HCT116 (cell line): ENCODE measurements at regions not wholly inside any gene's neighbourhood (a gene's known extent, or its start where the extent isn't known, plus 50 kb on each side); places are given as distances from the start of the nearest gene placed in this dataset.

Experiments used
- ATAC-seq: fragments of 200-7000 bp; cut with Tn5 transposase; 2 replicates; pipeline ENCODE4 v1.9.1; 2020; ENCODE audit warnings: mild to moderate bottlenecking, moderate library complexity
- BruUV-seq: library from RNA; stranded (reverse); fragments of 400-500 nt; replicated peaks from 2 replicates; lab custom pipeline; 2021; lab: Mats Ljungman, UMichigan
- CTCF ChIA-PET: fragments of 300-600 bp; sonication (Branson Sonifier 250); formaldehyde crosslinking; loops from one replicate; lab custom pipeline; 2021; ENCODE audit warnings: antibody characterized with exemption; lab: Charles Lee
- POLR2A ChIA-PET: fragments of 300-600, 350-600 bp; sonication (Branson Sonifier 250); formaldehyde crosslinking; loops from one replicate; lab custom pipeline; 2021; ENCODE audit warnings: antibody characterized with exemption; lab: Charles Lee
- RAD21 ChIA-PET, 2 experiments: fragments of 300-600 bp; sonication (Branson Sonifier 250); formaldehyde crosslinking; loops; one replicate each; lab custom pipeline; 2023; ENCODE audit warnings: low total read pairs in 2 of 2; ENCODE audit not compliant: uncharacterized antibody in 2 of 2, unreplicated experiment in 2 of 2, low non-redundant PET in 1 of 2; lab: Charles Lee
- DNase-seq: peaks from one replicate; pipeline ENCODE4 v3.0.0-alpha.2; 2010; ENCODE audit warnings: low read depth, low spot score
- H2AFZ ChIP-seq: fragments of 200-600 bp; shearing (Covaris generic), sonication (generic); 2 replicates; pipeline ENCODE4 v1.6.1; 2017; ENCODE audit warnings: low read depth, mixed run types, mixed read lengths, antibody characterized with exemption, low read length; ENCODE audit not compliant: poor library complexity, severe bottlenecking
- H3K27ac ChIP-seq: 2 replicates; pipeline ENCODE4 v1.5.1; 2012; ENCODE audit warnings: low read depth, low read length
- H3K27me3 ChIP-seq: fragments of 200-600 bp; sonication (generic); 2 replicates; pipeline ENCODE4 v1.6.1; 2016; ENCODE audit warnings: mixed run types, low read length, mixed read lengths; ENCODE audit not compliant: insufficient read depth
- H3K36me3 ChIP-seq, 2 experiments: fragments of 200-500 bp in 1 of 2; fragments of 200-600 bp in 1 of 2; sonication (Bioruptor generic) in 1 of 2; sonication (generic) in 1 of 2; 2 replicates each; pipeline versions ENCODE4 v1.5.1 to v1.6.1; 2014 to 2016; ENCODE audit warnings: low read length in 2 of 2, inconsistent platforms in 1 of 2, mixed read lengths in 1 of 2, mixed run types in 1 of 2; ENCODE audit not compliant: insufficient read depth in 2 of 2, control insufficient read depth in 1 of 2
- H3K4me1 ChIP-seq, 2 experiments: fragments of 200-600 bp in 1 of 2; sonication (generic) in 1 of 2; 2 replicates each; pipeline versions ENCODE4 v1.5.1 to v1.6.1; 2012 to 2017; ENCODE audit warnings: low read length in 2 of 2, inconsistent platforms in 1 of 2, mild to moderate bottlenecking in 1 of 2, mixed read lengths in 1 of 2, mixed run types in 1 of 2, moderate library complexity in 1 of 2; ENCODE audit not compliant: insufficient read depth in 2 of 2, control insufficient read depth in 1 of 2
- H3K4me2 ChIP-seq: fragments of 200-600 bp; sonication (generic); 2 replicates; pipeline ENCODE4 v1.6.1; 2017; ENCODE audit warnings: mixed run types, low read length, mixed read lengths
- H3K4me3 ChIP-seq, 2 experiments: fragments of 200-600 bp in 1 of 2; sonication (generic) in 1 of 2; replicated peaks in 1 of 2; 2 replicates each; pipeline ENCODE4 v1.5.1; 2011 to 2016; ENCODE audit warnings: low read length in 2 of 2, control low read depth in 1 of 2, low read depth in 1 of 2, mild to moderate bottlenecking in 1 of 2, mixed read lengths in 1 of 2, mixed run types in 1 of 2
- H3K79me2 ChIP-seq: fragments of 200-600 bp; sonication (generic); 2 replicates; pipeline ENCODE4 v1.6.1; 2017; ENCODE audit warnings: mild to moderate bottlenecking, mixed run types, low read length, moderate library complexity, mixed read lengths; ENCODE audit not compliant: insufficient read depth
- H3K9ac ChIP-seq: fragments of 200-600 bp; sonication (generic); 2 replicates; pipeline ENCODE4 v1.6.1; 2016; ENCODE audit warnings: low read length, mixed read lengths
- H3K9me2 ChIP-seq: fragments of 200-600 bp; sonication (generic), shearing (Covaris generic); 2 replicates; pipeline ENCODE4 v1.6.1; 2017; ENCODE audit warnings: mixed run types, mild to moderate bottlenecking, moderate library complexity; ENCODE audit not compliant: insufficient read depth
- H3K9me3 ChIP-seq, 2 experiments: fragments of 200-500 bp in 1 of 2; fragments of 200-600 bp in 1 of 2; sonication (Bioruptor generic) in 1 of 2; sonication (generic) in 1 of 2; 2 replicates each; pipeline ENCODE4 v1.6.1; 2014 to 2017; ENCODE audit warnings: low read length in 2 of 2, mixed read lengths in 2 of 2, inconsistent platforms in 1 of 2, low read depth in 1 of 2, mild to moderate bottlenecking in 1 of 2, mixed run types in 1 of 2, moderate library complexity in 1 of 2; ENCODE audit not compliant: control insufficient read depth in 1 of 2, insufficient read depth in 1 of 2
- H4K20me1 ChIP-seq: fragments of 200-600 bp; sonication (generic), shearing (Covaris generic); 2 replicates; pipeline ENCODE4 v1.6.1; 2017; ENCODE audit warnings: mixed run types, mild to moderate bottlenecking, moderate library complexity; ENCODE audit not compliant: insufficient read depth
- CBX3 ChIP-seq: IDR thresholded peaks from 2 replicates; pipeline ENCODE4 v1.6.1; 2012; ENCODE audit warnings: low read depth
- CTCF ChIP-seq, 3 experiments: fragments of 200-600 bp in 1 of 3; sonication (generic) in 1 of 3; IDR thresholded peaks in 2 of 3; conservative IDR thresholded peaks in 1 of 3; 2 replicates each; pipeline ENCODE4 v1.5.1; 2012 to 2017; ENCODE audit warnings: low read depth in 2 of 3, low read length in 2 of 3, antibody characterized with exemption in 1 of 3, borderline replicate concordance in 1 of 3, control low read depth in 1 of 3, mild to moderate bottlenecking in 1 of 3, mixed read lengths in 1 of 3, mixed run types in 1 of 3, moderate library complexity in 1 of 3; ENCODE audit not compliant: insufficient read depth in 1 of 3
- EGR1 ChIP-seq: IDR thresholded peaks from 2 replicates; pipeline ENCODE4 v1.6.1; 2012; ENCODE audit warnings: low read depth
- EZH2 ChIP-seq: fragments of 200-600 bp; sonication (generic); IDR thresholded peaks from 2 replicates; pipeline ENCODE4 v1.6.1; 2017; ENCODE audit warnings: antibody characterized with exemption, mixed run types
- EZH2phosphoT487 ChIP-seq: fragments of 200-600 bp; IDR thresholded peaks from 2 replicates; pipeline ENCODE4 v1.6.1; 2018; ENCODE audit warnings: antibody characterized with exemption, borderline replicate concordance
- JUND ChIP-seq: IDR thresholded peaks from 2 replicates; pipeline ENCODE4 v1.6.1; 2012
- POLR2A ChIP-seq: IDR thresholded peaks from 2 replicates; pipeline ENCODE4 v1.7.0; 2011; ENCODE audit warnings: borderline replicate concordance; ENCODE audit not compliant: insufficient read depth, insufficient read length; ENCODE audit errors: extremely low read depth
- RAD21 ChIP-seq: IDR thresholded peaks from 2 replicates; pipeline ENCODE4 v1.6.1; 2012; ENCODE audit warnings: low read depth, mild to moderate bottlenecking
- REST ChIP-seq: IDR thresholded peaks from 2 replicates; pipeline ENCODE4 v1.6.1; 2012; ENCODE audit warnings: low read depth
- SP1 ChIP-seq: IDR thresholded peaks from 2 replicates; pipeline ENCODE4 v1.6.1; 2012; ENCODE audit warnings: low read depth
- SRF ChIP-seq: IDR thresholded peaks from 2 replicates; pipeline ENCODE4 v1.6.1; 2012; ENCODE audit warnings: low read depth
- TCF7L2 ChIP-seq: IDR thresholded peaks from 2 replicates; pipeline ENCODE4 v1.7.0; 2011; ENCODE audit warnings: borderline replicate concordance, inconsistent platforms; ENCODE audit not compliant: insufficient read depth, insufficient read length; ENCODE audit errors: extremely low read depth
- YY1 ChIP-seq: IDR thresholded peaks from 2 replicates; pipeline ENCODE4 v1.6.1; 2011; ENCODE audit warnings: low read length, low read depth, moderate library complexity, mild to moderate bottlenecking; ENCODE audit not compliant: insufficient replicate concordance; ENCODE audit errors: extremely low read depth
- ZBTB33 ChIP-seq: IDR thresholded peaks from 2 replicates; pipeline ENCODE4 v1.6.1; 2011; ENCODE audit warnings: mild to moderate bottlenecking, low read length, moderate library complexity; ENCODE audit not compliant: insufficient replicate concordance; ENCODE audit errors: extremely low read depth
- ZFX ChIP-seq: fragments of 450-650 bp; IDR thresholded peaks from 2 replicates; pipeline ENCODE4 v1.6.1; 2017
- ZNF274 ChIP-seq: fragments of 200-500 bp; sonication (Bioruptor generic); IDR thresholded peaks from 2 replicates; pipeline ENCODE4 v1.6.1; 2014; ENCODE audit warnings: mild to moderate bottlenecking, low read depth, low read length, inconsistent platforms
- intact Hi-C: fragments of 100-400 bp; cut with micrococcal nuclease; formaldehyde crosslinking; loops from 2 replicates; pipeline ENCODE4 v1.10.0; 2022

- no peak overlapping the region for H3K4me2 ChIP-seq
- peaks cover 36% of the 10 kb centered on the region for H3K27me3 ChIP-seq
- H3K4me1 ChIP-seq = no peaks in the 10 kb centered on the region
- intact Hi-C loops = no loop called here
- no peak overlapping the region for H3K27ac ChIP-seq
- no peak overlapping the region for H3K9ac ChIP-seq
- ChIA-PET POLR2A (no interaction called here), RAD21 (no interaction called here), CTCF (no interaction called here)
- no peaks in the 10 kb centered on the region for H3K79me2 ChIP-seq
- no TSS peak for BruUV-seq
- H3K9me3 ChIP-seq = no peaks in the 10 kb centered on the region
- H3K4me3 ChIP-seq = no peak overlapping the region
- ATAC-seq (no peak), DNase-seq (no peak)
- no peak overlapping the region for H2AFZ ChIP-seq
- H3K36me3 ChIP-seq = no peaks in the 10 kb centered on the region
- H3K9me2 ChIP-seq = no peaks in the 10 kb centered on the region
- TF ChIP-seq EZH2phosphoT487 (no peak), SRF (no peak), JUND (no peak), EZH2 (no peak), ZNF274 (no peak), POLR2A (no peak), CTCF (IDR thresholded peaks at IDR 0.05 in 2 of 3, conservative IDR thresholded peaks at IDR 0.05 in 1 of 3; ENCODE audit: borderline replicate concordance in 1 of 3, insufficient read depth in 1 of 3, low read depth in 2 of 3, low read length in 2 of 3) (no peak), EGR1 (no peak), TCF7L2 (no peak), RAD21 (no peak), ZFX (no peak), CBX3 (no peak), SP1 (no peak), ZBTB33 (no peak), REST (no peak), YY1 (no peak)
- no peaks in the 10 kb centered on the region for H4K20me1 ChIP-seq
Observed at GRCh38 chr18:35890323-35890722, 82.2 kb upstream of the RMP24 start.
